ENCODE measurements at regions not wholly inside any gene's neighbourhood (a gene's known extent, or its start where the extent isn't known, plus 50 kb on each side); places are given as distances from the start of the nearest gene placed in this dataset.

GRCh38 chr2:128494307-128494639, 175.6 kb upstream of the HS6ST1 start:
- DNase-seq (ENCODE audit: low read depth), result no peak

DNA sequence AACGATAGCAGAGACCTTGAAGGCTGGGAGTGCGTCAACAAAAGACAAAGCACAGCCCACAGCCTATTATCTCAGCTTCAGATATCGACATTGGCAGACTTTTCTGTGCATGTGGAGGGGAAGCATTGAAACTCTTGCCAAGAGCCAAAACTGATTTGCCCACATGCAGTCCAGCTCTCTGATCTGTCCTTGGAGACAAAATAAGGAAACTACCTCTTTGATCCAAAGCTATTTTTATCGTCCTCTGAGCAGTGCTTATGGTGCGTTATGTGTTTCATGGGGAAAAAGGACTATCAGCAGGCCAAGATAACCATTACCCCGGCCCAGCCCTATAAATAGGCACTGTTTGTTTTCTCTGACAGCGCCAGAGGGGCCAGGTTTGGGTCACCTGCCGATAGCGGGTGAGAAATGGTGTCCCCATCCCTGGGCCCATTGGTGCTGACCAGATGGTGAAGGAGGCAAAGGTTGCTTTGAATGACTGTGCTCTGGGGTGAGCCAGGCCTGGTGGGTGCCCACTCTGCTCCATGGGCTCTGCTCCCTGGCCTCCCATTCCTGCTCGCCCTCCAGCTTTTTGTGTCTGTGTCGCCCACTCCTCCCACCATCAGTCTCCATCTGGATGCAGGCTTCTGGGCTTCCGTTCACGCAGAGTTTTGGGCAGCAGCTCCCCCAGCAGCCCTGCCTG, 176.1 kb upstream of the HS6ST1 start:
- DNase-seq (ENCODE audit: low read depth), result no peak

DNA sequence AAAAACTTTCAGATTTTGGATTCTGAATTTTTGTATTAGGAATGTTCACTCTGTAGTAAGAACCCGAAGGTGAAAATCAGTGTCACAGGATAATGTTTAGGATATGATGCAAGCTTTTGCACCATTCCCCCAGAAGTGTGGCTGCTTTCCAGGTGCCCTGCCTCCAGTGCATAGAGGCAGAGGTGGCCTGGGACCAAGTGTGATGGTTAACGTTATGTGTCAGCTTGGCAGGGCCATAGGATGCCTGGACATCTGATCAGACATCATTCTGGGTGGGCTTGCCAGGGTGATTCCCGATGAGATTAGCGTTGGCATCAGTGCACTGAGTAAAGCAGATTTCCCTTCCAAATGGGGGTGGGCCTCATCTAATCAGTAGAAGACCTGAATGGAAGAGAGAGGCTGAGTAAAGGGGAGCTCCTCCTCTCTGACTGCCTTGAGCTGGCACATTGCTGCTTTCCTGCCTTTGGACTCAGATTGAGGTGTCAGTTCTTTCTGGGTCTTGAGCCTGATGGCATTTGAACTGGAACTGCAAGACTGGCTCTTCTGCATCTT, 177.4 kb upstream of the HS6ST1 start:
- DNase-seq (ENCODE audit: low read depth), result no peak

- DNase-seq (ENCODE audit: low read depth), result no peak
Measured at GRCh38 chr2:128496700-128497099, 178.0 kb upstream of the HS6ST1 start.

- DNase-seq (ENCODE audit: low read depth), result no peak
Measured at GRCh38 chr2:128497461-128497860, 178.8 kb upstream of the HS6ST1 start.

GRCh38 chr2:128498086-128498485, 179.4 kb upstream of the HS6ST1 start:
- no peak for DNase-seq (ENCODE audit: low read depth)

DNA sequence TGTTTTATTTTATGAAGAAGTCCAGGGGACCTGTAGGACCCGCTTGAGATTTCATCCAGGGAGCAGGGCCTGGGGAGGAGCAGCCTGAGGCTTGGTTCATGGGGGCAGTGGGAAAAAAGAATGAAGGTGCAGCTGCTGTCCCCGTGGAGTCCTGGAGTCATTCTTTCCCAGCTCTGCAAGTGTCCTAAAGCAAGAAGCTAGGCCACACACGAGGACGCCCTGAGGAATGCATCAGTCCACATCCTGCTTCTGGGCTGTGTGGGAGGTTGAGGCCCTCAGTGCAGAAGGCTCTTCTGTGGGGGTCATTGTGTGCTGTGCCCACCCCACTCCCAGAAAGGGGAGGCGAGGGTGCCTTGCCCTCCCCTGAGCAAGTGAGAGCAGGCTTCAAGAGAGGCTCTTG, 179.9 kb upstream of the HS6ST1 start:
- no peak for DNase-seq (ENCODE audit: low read depth)

DNA sequence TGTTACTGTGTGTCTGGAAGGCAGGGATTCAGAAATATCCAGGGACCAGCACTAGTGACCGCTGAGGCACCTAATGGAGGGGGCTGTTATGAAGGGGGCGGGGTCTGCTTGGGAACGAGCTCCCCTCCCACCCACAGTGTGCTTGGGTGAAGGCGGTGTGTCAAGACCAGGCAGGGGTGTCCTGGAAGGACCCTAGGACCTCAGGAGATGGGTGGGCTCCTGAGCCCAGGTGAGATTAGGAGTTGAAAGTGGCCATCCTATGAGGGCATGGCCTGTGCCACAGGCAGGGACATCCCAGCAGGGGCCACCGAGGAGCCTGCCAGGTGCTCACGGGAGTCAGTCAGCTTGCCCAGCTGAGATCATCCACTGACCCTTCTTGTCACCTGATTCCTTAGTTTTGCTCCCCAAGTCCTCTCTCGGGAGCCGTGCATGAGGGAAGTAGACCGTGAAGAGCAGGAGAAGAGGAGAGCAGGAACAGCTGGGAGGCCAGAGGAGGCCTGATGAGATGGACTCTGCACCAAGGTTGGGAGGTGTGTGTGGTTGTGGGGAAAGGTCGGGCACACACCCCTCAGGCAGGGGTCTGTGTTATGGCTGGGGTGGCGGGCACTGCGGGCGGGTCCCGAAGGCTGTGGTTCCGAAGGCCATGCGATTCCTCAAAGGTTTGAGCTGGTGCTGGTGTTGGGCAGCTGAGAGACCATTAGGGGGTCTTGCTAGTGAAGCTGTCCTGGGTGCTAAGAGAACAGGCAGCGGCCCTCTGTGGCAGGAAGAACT, 180.9 kb upstream of the HS6ST1 start:
- DNase-seq (ENCODE audit: low read depth), result no peak

- no peak for DNase-seq (ENCODE audit: low read depth)
Measured at GRCh38 chr2:128500138-128500800, 181.6 kb upstream of the HS6ST1 start.

- DNase-seq (ENCODE audit: low read depth), result no peak
Measured at GRCh38 chr2:128501006-128501690, 182.5 kb upstream of the HS6ST1 start.

GRCh38 chr2:128501700-128502099, 183.0 kb upstream of the HS6ST1 start:
- no peak for DNase-seq (ENCODE audit: low read depth)

DNA sequence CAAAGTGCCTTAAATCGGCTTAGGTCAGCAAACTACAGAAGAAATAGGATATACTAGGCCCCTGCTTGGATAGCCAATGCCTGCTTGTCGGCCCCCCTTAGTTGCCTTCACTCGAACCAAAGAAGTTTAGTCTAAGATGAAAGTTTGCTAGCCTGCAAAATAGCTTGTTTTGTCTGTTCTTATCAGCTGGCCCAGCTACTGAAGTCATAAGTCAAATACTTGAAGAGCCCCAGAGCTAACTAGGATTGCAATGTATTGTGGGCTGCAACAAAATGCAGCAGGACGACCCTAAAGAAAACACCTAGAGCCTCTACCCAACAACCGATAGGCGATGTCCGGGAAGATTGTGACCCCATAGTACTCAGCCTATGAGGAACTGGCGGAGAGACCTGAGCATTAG, 183.5 kb upstream of the HS6ST1 start:
- no peak for DNase-seq (ENCODE audit: low read depth)

DNA sequence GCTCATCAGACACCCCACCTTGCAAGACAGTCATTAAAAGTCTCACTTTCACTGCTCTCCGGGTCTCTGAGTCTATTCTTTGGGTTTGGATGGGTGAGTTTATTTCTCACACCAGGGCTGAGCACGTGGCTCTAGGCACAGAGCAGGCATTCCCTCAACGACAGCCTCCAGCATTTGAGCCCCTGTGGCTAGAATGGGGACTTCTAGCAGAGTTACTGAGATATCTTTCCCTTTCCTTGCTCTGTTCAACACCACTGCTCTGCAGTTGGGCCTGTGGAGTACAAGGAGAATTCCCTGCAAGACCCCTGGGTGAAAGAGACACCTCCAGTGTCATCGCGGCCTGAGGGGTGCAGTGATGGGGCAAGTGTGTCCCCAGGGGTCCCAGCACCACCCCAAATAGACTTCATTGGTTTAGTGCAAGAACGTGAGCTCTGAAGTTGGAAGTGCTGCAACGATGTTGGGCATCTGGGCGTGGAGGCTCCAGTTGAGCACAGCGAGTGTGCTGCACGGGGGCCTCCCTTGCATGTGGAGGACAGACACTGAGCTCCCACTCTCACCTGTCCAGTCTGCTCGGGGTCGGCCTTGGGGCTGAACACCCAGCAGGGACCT, 184.1 kb upstream of the HS6ST1 start:
- DNase-seq (ENCODE audit: low read depth), result no peak

GRCh38 chr2:128503399-128504245, 185.0 kb upstream of the HS6ST1 start:
- no peak for DNase-seq (ENCODE audit: low read depth)

DNA sequence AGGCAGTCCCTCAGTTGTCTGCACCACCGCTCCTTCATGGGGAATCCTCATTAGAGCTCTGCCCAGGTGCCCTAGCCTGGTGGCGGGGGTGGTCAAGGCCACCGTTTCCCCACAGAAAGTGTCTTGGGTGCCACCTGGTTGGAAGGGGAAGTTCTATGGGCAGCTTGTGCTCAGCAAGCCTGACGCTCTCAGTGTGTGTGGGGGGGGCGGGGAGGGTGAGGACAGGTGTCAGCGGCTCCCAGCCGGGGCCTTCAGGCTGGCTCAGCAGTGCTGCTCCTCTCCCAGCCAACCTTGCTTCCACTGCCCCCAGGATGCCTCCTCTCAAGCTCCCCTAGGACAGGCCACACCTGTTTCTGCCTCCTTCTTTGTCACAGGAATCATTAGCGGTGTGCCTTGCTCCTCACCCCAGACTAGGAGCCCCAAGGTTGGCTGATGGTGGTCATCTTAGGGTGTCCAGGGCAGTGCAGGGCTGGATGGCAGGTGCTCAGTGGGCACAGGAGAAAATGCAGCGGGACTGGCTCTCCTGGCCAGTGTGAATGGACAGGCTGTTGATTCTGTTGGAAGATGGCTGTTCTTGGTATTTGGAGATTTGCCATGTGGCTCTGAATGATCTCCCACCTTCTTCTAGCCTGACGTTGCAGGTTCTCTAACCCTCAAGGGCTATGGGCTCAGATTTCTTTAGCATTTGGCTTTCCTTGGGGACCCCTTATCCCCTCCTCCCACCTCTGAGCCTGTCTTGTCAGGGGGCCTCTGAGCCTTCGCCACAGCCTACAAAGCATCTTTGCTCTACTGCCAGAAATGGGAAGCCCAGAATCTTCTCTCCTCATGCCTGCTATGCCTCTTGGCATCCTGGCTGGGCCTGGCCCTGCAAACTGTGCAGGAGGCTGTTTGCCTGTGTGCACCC, 185.8 kb upstream of the HS6ST1 start:
- DNase-seq (ENCODE audit: low read depth), result no peak

DNA sequence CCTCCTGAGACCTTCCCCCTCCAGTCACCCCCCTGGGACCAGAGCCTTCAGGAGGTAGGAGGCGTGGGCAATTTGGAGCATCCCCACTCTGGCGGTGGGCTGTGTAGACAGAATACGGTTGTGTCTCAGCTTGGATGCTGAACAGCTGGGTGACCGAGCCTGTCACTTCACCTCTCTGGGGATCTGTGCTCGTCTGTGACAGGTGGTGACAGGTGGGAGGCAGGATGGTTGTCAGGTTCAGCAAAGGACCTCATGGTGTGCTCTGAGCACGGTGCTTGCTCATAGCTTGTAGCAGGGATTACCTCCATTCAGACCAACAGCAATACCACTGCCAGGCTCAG, 186.5 kb upstream of the HS6ST1 start:
- no peak for DNase-seq (ENCODE audit: low read depth)

DNA sequence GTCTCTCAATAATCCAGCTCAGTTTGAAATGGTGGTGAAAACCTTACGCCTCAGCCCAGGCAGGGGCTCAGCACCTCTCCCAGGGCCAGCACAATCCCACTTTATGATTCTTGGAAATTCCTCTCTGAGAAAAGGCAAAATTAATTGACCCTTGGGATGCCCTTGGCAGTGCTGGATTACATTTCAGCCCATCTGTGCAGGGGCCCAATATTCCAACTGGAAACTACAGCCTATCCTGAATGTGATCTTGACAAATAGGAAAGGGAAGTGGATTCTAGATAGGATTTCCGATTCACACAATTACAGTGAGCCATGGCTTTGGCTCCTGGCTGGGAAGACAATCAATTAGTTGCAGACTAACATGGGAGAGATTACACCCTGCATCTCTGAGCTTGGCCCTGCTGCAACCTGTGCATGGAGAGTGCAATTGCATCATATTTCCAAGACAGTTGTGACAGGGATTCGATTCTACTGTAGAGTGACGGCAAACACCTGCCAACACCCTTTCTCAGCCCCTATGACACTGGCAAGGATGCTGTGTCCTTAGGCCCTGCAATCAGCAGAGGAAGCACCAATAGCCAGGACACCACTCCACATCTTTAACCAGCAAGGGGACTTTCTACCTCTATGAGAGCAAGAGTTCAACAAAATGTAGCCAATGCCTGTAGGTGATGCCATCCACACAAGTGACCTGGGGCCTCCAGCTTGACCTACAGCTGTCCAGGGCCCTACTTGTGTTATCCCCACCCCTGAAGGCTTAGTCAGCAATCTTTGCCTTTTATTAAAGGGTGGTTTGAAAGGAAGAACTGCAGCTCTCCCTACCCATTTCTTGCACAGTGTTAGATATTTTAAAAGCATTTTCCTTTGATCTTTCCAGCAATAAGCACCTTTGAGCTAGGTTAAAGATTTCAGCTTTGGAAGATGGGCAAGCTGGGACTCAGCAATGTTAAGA, 187.2 kb upstream of the HS6ST1 start:
- no peak for DNase-seq (ENCODE audit: low read depth)

- DNase-seq (ENCODE audit: low read depth), result no peak
Measured at GRCh38 chr2:128506534-128506933, 187.9 kb upstream of the HS6ST1 start.
